Lung microvascular endothelial cell (primary cell): ENCODE measurements at regions not wholly inside any gene's neighbourhood (a gene's known extent, or its start where the extent isn't known, plus 50 kb on each side); places are given as distances from the start of the nearest gene placed in this dataset.

ENCODE experiments used
- DNase-seq, 2 donors: peaks; one replicate each; pipeline versions ENCODE4 v3.0.0 to v3.0.0-alpha.2; 2010; ENCODE audit warnings: low read depth in 2 of 2

DNA sequence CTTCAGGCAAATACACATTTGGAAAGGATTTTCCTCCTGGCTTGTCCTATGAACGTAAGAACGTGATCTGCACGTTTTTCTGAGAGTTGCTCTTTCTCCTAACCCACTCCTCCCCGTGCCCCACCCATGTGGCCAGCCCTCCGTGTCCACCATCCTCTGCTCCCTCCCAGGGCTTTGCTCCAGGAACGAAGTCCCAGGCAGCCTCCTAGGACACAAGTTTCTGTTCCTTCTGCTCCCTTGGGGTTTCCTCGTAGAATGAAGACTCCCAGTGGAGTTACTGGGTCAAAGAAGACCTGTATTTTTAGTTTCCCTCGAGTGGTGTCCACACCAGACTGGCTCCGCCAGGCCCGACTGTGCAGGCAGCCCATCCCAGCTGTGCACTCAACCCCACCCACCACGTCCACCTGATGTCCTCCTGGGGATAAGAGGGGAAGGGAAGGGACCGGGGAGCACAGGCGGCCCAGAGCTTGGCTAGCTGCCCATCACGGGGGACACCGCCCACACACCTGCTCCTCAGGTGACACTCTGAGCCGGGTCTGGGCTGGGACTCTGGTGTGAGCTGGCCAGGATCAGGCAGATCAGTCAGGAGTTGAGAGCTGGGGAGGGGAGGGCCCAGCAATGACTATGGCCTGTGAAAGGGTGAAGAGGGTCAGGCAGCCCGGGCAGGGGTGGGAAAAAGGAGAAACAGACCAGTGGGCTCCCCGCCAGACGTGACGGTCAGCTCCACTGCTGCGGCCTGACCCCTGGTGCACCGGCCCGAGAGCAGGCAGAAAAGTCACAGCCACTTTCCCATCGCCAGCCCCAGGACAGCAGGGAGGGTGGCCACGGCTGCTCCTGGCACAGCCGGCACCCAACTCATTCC is 54.3 kb upstream of the PPP2R2D start:
- DNase-seq: no peak

DNA sequence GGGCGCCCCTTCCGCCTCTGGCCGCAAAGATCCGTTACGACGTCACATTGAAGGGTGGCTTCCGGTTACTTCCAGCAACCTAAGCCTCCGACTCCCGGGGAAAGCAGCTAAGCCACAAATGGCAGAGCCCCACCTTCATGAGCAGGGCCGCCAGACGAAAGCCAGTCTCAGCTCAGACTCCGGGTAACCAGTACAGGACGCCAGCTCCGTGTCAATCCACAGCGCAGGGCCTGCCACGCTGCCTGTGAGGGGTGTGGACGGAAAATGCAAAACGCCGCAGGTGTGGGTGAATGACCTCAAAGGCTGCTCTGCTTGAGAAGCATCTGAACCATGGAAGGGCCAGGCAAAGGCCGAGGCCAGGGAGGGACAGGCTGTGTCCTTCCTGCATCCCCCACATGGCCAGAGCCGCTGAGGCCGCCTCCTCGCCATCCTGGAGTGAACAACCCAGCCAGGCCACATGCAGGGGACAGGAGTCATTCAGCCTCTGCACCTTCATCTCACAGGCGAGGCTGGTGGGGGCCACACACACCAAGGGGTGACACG is 53.5 kb upstream of the PPP2R2D start:
- DNase-seq: no peak

DNA sequence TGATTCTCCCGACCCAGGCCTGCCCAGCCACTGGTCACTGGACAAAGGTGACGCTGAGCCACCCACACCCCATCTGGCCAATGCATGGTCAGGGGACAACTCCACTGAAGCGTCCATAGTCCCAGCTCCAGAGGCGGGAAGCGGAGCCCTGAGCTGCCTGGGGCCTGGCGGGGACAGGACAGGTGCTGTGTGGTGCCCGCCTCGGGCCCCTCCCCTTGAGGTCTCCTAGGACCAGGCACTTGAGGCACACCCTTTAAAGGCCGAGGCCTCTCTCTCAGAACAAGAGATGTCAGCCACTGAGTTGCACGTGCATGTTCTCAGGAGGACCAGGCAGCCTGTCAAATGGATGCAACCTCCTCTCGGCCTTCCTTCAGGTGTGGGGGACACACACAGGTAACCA is 52.5 kb upstream of the PPP2R2D start:
- DNase-seq: no peak

DNA sequence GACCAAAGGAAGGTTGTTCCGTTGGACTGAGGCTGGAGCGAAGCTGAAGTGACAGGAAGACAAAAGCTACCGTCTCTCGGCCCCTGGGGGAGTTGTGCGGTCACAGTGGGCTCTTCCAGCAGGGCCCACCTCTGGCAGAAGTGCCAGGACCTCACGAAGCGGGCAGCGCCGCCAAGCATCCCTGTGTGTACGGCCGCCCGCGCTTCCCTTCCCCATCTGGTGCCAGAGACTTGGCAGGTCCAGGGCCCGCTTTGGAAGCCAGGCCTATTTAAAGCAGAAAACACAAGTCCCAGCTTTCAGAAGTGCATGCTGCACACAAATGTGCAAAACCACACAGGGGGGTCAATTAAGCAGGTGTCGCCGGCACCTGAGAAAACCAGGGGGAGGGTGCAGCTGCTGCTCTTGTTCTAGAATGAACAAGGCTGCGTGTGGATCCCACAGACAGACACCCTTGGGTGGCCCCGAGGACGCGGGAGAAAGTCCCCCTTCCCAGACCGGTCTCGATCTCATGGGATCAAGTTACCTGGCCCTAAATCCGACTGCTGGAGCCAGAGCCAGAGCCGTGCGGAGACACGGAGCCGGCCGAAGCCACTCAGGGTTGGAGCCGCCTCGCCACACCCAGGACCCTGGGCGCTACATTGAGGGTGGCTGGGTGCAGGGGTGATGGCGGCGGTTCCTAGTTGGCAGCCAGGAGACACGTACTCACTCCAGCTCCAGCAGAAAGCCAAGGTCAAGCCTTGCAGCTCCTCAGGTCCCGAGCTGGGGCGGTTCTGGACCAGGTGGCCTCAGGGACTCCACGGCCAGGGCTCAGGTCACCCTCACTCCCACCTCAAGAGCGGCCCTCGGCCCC is 51.8 kb upstream of the PPP2R2D start:
- DNase-seq: no peak

DNA sequence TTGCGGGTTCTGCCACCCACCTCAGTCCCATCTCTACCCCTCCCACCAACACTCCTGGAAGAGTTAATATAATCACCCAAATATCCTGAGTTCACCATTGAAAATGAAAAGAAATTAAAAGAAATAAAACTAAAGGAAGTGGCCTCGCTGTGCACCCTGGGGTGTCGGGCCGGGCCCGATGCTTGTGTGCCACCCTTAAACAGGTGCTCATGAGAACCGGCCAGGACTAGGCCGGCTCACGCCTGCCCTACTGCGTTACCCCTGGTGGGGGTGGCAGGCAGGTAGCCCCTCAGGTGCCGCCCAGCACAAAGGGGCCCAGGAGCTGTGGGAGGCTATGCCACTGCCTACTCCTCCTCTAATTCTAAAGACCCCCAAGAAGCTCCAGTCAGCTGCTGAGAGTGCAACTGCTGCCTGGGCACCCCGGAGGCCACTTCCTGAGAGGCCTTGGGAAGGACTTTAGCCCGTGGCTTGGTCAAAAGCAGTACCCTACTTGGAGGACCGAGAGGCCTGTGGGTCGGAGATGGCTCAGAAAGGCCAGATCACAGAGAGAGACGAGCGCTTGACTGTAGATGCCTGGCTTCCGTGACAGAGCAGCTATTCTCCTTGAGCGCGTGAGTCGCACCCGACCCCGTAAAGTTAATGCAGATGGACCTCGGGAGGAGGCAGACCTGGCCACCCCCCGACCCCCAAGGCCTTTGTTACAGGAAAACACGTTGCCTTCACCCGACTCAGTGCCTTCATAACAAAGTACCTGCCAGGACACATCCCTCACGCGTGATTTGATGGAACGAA is 51.0 kb upstream of the PPP2R2D start:
- no peak for DNase-seq

DNA sequence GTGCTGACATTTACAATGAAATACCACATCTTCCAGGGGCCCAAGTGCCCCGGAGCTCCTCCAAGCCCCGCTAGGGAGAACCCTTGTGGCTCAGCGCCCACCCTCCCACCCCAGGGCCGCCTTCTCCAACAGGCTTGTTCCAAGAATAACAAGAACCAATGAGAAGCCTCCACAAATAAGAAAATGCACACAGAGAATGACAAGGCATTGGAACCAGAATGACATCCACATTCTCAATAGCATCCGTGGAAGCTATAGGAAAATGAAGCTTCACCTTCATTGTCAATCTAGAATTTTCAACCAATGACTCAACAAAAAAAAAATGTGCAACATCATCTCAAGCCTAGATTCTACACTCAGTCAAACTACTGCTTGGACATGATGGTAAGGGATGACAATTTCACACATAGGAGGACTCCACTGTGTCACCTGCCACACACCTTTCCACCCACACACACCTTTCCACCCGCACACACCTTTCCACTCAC is 50.4 kb upstream of the PPP2R2D start:
- DNase-seq: no peak
